HG03175 (cell line): ENCODE measurements at regions not wholly inside any gene's neighbourhood (a gene's known extent, or its start where the extent isn't known, plus 50 kb on each side); places are given as distances from the start of the nearest gene placed in this dataset.
"Not testable (repeated sequence)": the region's sequence is repeated elsewhere in the genome, so short reads cannot be mapped to it uniquely, and the experiment has no call there.

Experiments
- ATAC-seq: cut with Tn5 transposase; IDR thresholded peaks from one replicate; pipeline ENCODE4 v1.9.1; 2021; ENCODE audit warnings: mild to moderate bottlenecking, moderate library complexity; ENCODE audit not compliant: unreplicated experiment

GRCh38 chr2:185984670-185985069 lies 246.1 kb downstream of the FSIP2 start:
- no peak for ATAC-seq

GRCh38 chr2:185988907-185989306 lies 250.3 kb downstream of the FSIP2 start:
- ATAC-seq: not testable (repeated sequence)

GRCh38 chr2:185990861-185991525 lies 252.4 kb downstream of the FSIP2 start:
- ATAC-seq: no peak

- no peak for ATAC-seq
Measured at GRCh38 chr2:185998562-185999070, 260.0 kb downstream of the FSIP2 start.

- no peak for ATAC-seq
Measured at GRCh38 chr2:186009341-186009740, 270.7 kb downstream of the FSIP2 start.

GRCh38 chr2:186017278-186017677 lies 278.7 kb downstream of the FSIP2 start:
- no peak for ATAC-seq

- ATAC-seq: no peak
Measured at GRCh38 chr2:186024921-186025320, 286.3 kb downstream of the FSIP2 start.

GRCh38 chr2:186027922-186028321 lies 289.3 kb downstream of the FSIP2 start:
- ATAC-seq: peak; percentile 69

GRCh38 chr2:186031229-186031628 lies 292.6 kb downstream of the FSIP2 start:
- peak; percentile 52 for ATAC-seq

GRCh38 chr2:186032102-186032738 lies 293.6 kb downstream of the FSIP2 start:
- ATAC-seq: no peak

GRCh38 chr2:186032930-186033329 lies 294.3 kb downstream of the FSIP2 start:
- ATAC-seq: no peak

GRCh38 chr2:186033541-186033940 lies 294.9 kb downstream of the FSIP2 start:
- ATAC-seq: no peak

- ATAC-seq: no peak
Measured at GRCh38 chr2:186036862-186037449, 298.4 kb downstream of the FSIP2 start.

GRCh38 chr2:186042207-186043028 lies 303.8 kb downstream of the FSIP2 start:
- ATAC-seq: no peak

GRCh38 chr2:186044761-186045160 lies 306.2 kb downstream of the FSIP2 start:
- no peak for ATAC-seq

- ATAC-seq: no peak
Measured at GRCh38 chr2:186052930-186053329, 314.3 kb downstream of the FSIP2 start.

GRCh38 chr2:186058614-186059013 lies 320.0 kb downstream of the FSIP2 start:
- ATAC-seq: no peak

- ATAC-seq: no peak
Measured at GRCh38 chr2:186059096-186059495, 320.5 kb downstream of the FSIP2 start.

- no peak for ATAC-seq
Measured at GRCh38 chr2:186060744-186061440, 322.3 kb downstream of the FSIP2 start.

- no peak for ATAC-seq
Measured at GRCh38 chr2:186064507-186064906, 325.9 kb downstream of the FSIP2 start.

GRCh38 chr2:186065491-186065890 lies 326.9 kb downstream of the FSIP2 start:
- no peak for ATAC-seq
